IPS DF 4.7 (cell line): ENCODE measurements at regions not wholly inside any gene's neighbourhood (a gene's known extent, or its start where the extent isn't known, plus 50 kb on each side); places are given as distances from the start of the nearest gene placed in this dataset.
"Not testable (repeated sequence)": the region's sequence is repeated elsewhere in the genome, so short reads cannot be mapped to it uniquely, and the experiment has no call there.

ENCODE experiments used
- DNase-seq: peaks from one replicate; pipeline ENCODE4 v3.0.0-alpha.2; 2013; ENCODE audit warnings: low spot score; ENCODE audit errors: extremely low read depth

DNA sequence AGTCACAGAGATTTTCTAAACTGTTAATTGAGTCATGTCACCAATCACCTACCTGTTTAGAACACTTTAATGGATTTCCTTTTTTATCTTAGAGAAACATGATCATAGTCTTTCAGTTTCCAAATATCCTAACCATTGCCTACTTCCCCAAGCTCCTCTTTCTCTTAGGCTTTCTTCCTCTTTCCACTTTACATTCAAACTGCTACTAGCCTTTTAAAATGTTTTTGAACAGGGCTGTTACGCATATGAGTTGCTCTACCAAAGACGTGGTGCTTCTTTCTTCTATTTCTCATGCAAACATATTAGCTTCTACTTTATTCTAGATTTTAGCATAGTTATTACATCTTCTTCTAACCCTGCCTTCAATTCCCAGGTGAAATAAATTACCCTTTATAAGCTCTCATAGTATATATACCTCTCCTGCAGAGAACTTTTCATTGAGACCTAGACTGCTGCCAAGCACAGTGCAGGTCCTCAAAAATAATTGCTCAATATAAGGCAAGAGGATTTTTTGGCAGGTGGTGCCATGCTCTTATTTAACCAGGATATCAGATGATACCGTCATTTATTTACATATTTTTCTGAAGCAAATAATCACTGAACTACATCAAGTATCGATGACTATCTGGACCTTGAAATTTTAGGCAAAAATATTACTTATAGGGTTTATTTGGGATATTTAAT, 937.1 kb downstream of the TSN start:
- no peak for DNase-seq

GRCh38 chr2:122697415-122697814, 942.0 kb downstream of the TSN start:
- no peak for DNase-seq

- DNase-seq: no peak
Measured at GRCh38 chr2:122703676-122704075, 948.2 kb downstream of the TSN start.

GRCh38 chr2:122704109-122704563, 948.7 kb downstream of the TSN start:
- no peak for DNase-seq

- DNase-seq: no peak
Measured at GRCh38 chr2:122705746-122706145, 950.3 kb downstream of the TSN start.

GRCh38 chr2:122706757-122707223, 951.3 kb downstream of the TSN start:
- no peak for DNase-seq

DNA sequence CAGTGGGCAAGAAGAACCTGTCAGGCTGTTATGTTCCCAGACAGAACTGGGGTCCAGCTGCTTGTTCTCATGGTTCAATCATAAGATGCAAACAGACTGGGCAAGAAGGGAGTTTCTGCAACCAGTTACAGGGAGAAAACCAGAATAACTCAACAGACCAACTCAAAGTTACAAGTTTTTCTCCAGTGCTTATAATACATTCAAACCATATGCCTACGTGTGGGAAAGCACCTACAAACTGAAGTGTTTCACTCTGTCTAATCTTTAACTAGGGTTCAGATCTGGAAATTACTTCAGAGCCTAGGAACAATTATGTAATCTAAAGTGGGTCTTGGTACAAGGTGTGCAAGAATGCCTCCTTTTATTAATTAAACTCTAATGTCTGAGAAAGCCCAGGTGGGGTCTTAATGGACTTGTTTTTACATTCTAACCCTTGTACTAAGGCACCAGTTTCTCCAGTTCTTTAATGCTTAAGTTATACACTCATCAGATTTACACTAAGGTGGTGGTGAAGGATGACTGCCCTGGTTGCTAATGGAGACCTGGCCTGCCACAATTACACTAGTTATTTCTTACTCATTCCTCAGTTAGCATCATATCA, 951.9 kb downstream of the TSN start:
- no peak for DNase-seq

GRCh38 chr2:122710049-122710448, 954.6 kb downstream of the TSN start:
- DNase-seq: no peak

- no peak for DNase-seq
Measured at GRCh38 chr2:122713800-122714199, 958.3 kb downstream of the TSN start.

GRCh38 chr2:122720822-122721221, 965.4 kb downstream of the TSN start:
- not testable (repeated sequence) for DNase-seq

DNA sequence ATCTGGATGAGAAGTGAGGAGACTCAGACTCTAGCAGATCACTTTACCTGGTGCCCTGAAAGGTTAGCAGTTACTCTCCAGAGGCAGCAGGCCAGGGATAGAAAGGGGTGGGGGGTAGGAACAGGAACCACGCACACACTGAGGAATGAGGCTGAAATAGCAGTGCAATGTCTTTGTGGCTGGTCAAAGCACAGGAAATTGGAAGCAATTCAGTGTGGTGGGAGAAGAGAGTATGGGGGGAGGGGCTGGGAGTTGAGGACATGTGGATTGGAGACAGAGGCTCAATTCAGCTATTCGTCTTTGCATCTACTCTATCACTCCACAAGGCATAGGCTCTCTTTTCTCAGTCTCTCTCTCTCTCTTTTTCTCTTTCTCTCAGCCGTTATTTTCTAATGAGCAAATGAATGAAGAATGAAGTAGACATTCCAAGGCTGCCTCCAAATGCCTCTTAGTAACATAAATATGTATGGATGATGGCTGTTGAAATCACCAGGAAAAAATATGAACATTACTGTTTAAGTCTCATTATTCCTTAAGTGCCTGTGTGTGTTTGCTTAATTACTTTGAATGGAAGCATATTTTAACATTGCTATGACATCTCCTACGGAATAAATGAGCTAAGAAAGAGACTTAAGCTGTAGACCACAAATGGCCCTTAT, 979.4 kb downstream of the TSN start:
- DNase-seq: peak; percentile 90

- DNase-seq: no peak
Measured at GRCh38 chr2:122736279-122736678, 980.8 kb downstream of the TSN start.

GRCh38 chr2:122737429-122738077, 982.1 kb downstream of the TSN start:
- no peak for DNase-seq

- no peak for DNase-seq
Measured at GRCh38 chr2:122739732-122740593, 984.5 kb downstream of the TSN start.

DNA sequence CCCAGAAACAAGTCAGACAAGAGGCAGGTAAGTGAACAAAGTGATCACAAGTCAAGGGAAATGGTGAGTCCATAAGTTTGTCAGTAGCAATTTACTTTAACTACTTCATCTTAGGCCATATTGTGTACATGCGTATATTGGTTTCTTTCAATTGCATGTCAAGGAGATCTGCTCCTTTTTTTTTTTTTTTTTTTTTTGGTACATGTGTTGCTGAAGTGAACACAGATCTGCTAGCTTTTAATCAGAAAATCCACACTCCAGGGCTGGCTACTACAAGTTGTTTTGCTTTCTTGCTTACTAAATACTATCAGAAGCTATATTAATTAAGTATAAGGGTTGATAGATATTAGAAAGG, 985.1 kb downstream of the TSN start:
- no peak for DNase-seq

- DNase-seq: no peak
Measured at GRCh38 chr2:122741403-122741802, 986.0 kb downstream of the TSN start.

DNA sequence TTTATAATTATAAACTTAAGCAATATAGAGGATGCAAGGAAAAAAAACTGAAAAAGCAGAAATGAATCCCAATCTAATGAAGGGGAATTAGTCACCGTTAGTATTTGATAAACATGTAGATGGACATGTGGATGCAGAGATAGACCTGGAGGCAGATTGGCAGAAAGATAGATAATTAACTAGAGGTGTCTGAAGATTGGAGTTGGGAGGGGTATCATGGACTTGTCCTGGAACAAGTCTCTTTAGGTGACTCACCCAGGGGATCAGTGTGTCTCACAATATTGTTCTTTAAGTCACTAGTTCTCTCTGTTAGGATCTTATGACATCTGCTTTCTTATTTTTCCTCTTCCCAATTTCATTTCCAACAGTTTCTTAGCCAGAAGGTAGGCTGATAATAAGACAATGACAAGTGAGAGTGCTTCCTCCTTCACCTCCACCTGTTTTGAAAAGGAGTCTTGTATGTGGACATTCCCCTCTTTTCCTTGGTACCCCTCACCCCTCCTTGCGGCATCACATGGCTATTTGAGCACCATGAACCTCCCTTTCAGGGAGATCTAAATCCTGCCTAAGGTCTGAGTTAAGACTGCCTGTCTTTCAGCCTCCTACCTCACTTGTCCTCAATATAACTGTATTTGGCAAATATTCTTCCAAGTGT, 987.7 kb downstream of the TSN start:
- no peak for DNase-seq

DNA sequence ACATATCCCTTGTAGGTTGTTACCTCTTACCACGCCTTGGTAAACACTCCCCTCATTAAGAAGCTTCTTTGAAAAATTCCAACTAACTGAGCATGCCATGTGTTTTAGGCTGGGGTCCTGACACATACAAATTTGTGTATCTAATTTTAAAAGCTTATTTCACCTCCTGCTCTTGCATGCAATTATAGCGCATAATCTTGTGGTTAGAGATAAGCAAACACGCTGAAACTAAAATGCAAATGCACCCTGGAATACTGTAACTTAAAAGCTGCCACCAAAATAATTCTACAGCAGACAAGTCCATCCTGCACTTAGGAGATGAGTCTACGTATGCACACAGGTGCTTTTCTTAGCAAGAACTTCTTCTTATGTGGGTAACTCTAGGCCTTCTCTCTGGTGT, 990.2 kb downstream of the TSN start:
- no peak for DNase-seq

DNA sequence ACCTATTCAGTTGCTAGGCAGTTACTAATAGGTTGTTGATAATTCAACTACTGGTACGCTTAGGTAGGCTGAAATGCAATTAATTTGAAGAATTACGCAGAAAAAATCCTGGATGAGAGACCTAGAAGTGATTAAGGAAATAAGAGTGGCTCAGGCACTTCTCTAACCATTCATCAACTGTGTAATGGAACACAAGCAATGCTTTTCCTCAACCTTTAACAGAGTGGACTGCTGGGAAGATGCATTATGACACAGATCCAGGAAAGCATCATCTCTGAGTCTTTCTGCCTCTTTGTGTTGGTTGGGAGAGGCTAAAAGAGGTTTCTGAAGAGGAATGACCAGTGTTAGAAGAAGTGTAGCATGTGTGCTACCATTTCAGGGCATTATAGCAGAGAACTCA, 992.2 kb downstream of the TSN start:
- DNase-seq: no peak

- no peak for DNase-seq
Measured at GRCh38 chr2:122748552-122749011, 993.1 kb downstream of the TSN start.

DNA sequence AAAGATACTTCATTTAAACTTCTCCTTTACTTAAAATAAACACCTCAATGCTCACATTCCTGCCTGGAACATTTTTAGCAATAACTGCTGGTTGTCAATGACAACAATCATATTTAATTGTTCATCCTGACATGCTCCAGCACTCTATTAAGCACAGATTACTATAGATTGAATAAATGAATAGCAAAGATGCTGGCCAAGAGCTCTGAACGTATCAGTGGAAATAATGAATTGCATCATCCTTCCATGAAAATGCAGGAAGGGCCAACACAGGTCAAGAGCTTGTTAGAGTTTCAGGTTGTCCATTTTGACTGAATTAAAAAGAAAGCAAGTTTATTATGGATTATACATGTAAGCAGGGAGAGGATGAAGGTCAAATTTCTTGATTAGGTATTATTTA, 994.0 kb downstream of the TSN start:
- DNase-seq: no peak
